Body of pancreas (tissue), 4 donors: ENCODE measurements at regions not wholly inside any gene's neighbourhood (a gene's known extent, or its start where the extent isn't known, plus 50 kb on each side); places are given as distances from the start of the nearest gene placed in this dataset.

Experiments
- ATAC-seq: fragments of 150-250 bp; one replicate; pipeline ENCODE4 v1.9.1; 2016
- DNase-seq, 4 donors: peaks; one replicate each; pipeline ENCODE4 v3.0.0-alpha.2; 2019
- H3K27ac ChIP-seq, 4 donors: fragments of 200-600 bp; sonication (generic); 1 replicate in 3 of 4; 2 replicates in 1 of 4; pipeline versions ENCODE4 v1.5.1 to v1.6.1; 2016 to 2019; ENCODE audit warnings: mild to moderate bottlenecking in 1 of 4, mixed read lengths in 1 of 4, moderate library complexity in 1 of 4
- H3K27me3 ChIP-seq, 2 donors: fragments of 200-600 bp; sonication (generic); one replicate each; pipeline ENCODE4 v1.6.0; 2016; ENCODE audit warnings: mild to moderate bottlenecking in 1 of 2
- H3K36me3 ChIP-seq, 2 donors: fragments of 200-600 bp; sonication (generic); replicated peaks in 1 of 2; 2 replicates each; pipeline ENCODE4 v1.5.1; 2016; ENCODE audit warnings: low read depth in 2 of 2; ENCODE audit not compliant: insufficient read depth in 1 of 2
- H3K4me1 ChIP-seq: fragments of 200-600 bp; sonication (generic); one replicate; pipeline ENCODE4 v1.6.0; 2016
- H3K4me3 ChIP-seq, 2 donors: fragments of 200-600 bp; sonication (generic); 1 replicate in 1 of 2; 2 replicates in 1 of 2; pipeline ENCODE4 v1.5.1; 2016 to 2019
- H3K9me3 ChIP-seq, 3 donors: fragments of 200-600 bp; sonication (generic); 1 replicate in 2 of 3; 2 replicates in 1 of 3; pipeline ENCODE4 v1.5.1; 2016
- CTCF ChIP-seq, 7 experiments: fragments of 450-650 bp in 4 of 7; fragments of 200-600 bp in 3 of 7; sonication (generic) in 3 of 7; IDR thresholded peaks; one replicate each; pipeline ENCODE4 v1.5.1; 2016 to 2019; ENCODE audit warnings: antibody characterized with exemption in 7 of 7
- POLR2A ChIP-seq, 3 donors: fragments of 450-650 bp; IDR thresholded peaks; one replicate each; pipeline ENCODE4 v1.6.1; 2016; ENCODE audit warnings: antibody characterized with exemption in 3 of 3, mild to moderate bottlenecking in 2 of 3
- WGBS, 2 donors: methylation state at CpG; one replicate each; pipeline ENCODE4 v1.1.5; 2017; 5-methylcytosine and 5-hydroxymethylcytosine counted together
- intact Hi-C: fragments of 100-400 bp; cut with DNase I; formaldehyde crosslinking; loops from one replicate; pipeline ENCODE4 v1.15.1; 2023

GRCh38 chr5:126355940-126356339 is 67.3 kb upstream of the GRAMD2B start:
- WGBS, 2 donors, result 71 to 79% methylated on average over 8 of the region's 8 CpGs
- ATAC-seq, result no peak
- TF ChIP-seq CTCF (IDR thresholded peaks at IDR 0.05) (no peak), POLR2A (IDR thresholded peaks at IDR 0.05) (no peak)
- DNase-seq, result no peak
- Histone ChIP-seq H3K9me3 (no peaks in the 10 kb centered on the region), H3K4me1 (no peaks in the 10 kb centered on the region), H3K4me3 (no peak overlapping the region), H3K27ac (no peak overlapping the region), H3K27me3 (no peaks in the 10 kb centered on the region), H3K36me3 (no peaks in the 10 kb centered on the region)
- intact Hi-C loops, result no loop called here

GRCh38 chr5:126357585-126358342 is 65.4 kb upstream of the GRAMD2B start:
- no peak for ATAC-seq
- no peak overlapping the region for H3K27ac ChIP-seq
- H3K27me3 ChIP-seq, result no peaks in the 10 kb centered on the region
- H3K36me3 ChIP-seq, result no peaks in the 10 kb centered on the region
- no peaks in the 10 kb centered on the region for H3K9me3 ChIP-seq
- no peak for DNase-seq
- TF ChIP-seq CTCF (IDR thresholded peaks at IDR 0.05), result no peak
- no peak for TF ChIP-seq POLR2A (IDR thresholded peaks at IDR 0.05)
- 61 to 67% methylated on average over 4 of the region's 4 CpGs for WGBS, 2 donors
- no peaks in the 10 kb centered on the region for H3K4me1 ChIP-seq
- intact Hi-C loops, result no loop called here
- H3K4me3 ChIP-seq, result no peak overlapping the region

- Histone ChIP-seq H3K36me3 (no peaks in the 10 kb centered on the region), H3K27me3 (no peaks in the 10 kb centered on the region), H3K9me3 (no peaks in the 10 kb centered on the region), H3K4me1 (no peaks in the 10 kb centered on the region), H3K4me3 (no peak overlapping the region), H3K27ac (no peak overlapping the region)
- intact Hi-C loops, result no loop called here
- TF ChIP-seq POLR2A (IDR thresholded peaks at IDR 0.05) (no peak), CTCF (IDR thresholded peaks at IDR 0.05) (no peak)
- WGBS, 2 donors, result 59 to 63% methylated on average over 4 of the region's 4 CpGs
- DNase-seq, result no peak
- ATAC-seq, result no peak
Observed at GRCh38 chr5:126358525-126358924, 64.7 kb upstream of the GRAMD2B start.

GRCh38 chr5:126359884-126360283 is 63.3 kb upstream of the GRAMD2B start:
- no peaks in the 10 kb centered on the region for H3K36me3 ChIP-seq
- intact Hi-C loops, result no loop called here
- ATAC-seq, result no peak
- H3K27me3 ChIP-seq, result no peaks in the 10 kb centered on the region
- H3K27ac ChIP-seq, result no peak overlapping the region
- peaks cover 9% of the 10 kb centered on the region for H3K4me1 ChIP-seq
- DNase-seq, result no peak
- 81 to 90% methylated on average over 6 of the region's 6 CpGs for WGBS, 2 donors
- TF ChIP-seq CTCF (IDR thresholded peaks at IDR 0.05) (no peak), POLR2A (IDR thresholded peaks at IDR 0.05) (no peak)
- H3K4me3 ChIP-seq, result no peak overlapping the region
- H3K9me3 ChIP-seq, result no peaks in the 10 kb centered on the region

- 87 to 91% methylated on average over 1 of the region's 1 CpG for WGBS, 2 donors
- DNase-seq (no peak), ATAC-seq (no peak)
- H3K27ac ChIP-seq, result no peak overlapping the region
- H3K4me3 ChIP-seq, result no peak overlapping the region
- no peaks in the 10 kb centered on the region for H3K36me3 ChIP-seq
- H3K27me3 ChIP-seq, result no peaks in the 10 kb centered on the region
- TF ChIP-seq POLR2A (IDR thresholded peaks at IDR 0.05) (no peak), CTCF (IDR thresholded peaks at IDR 0.05) (no peak)
- peaks cover 15% of the 10 kb centered on the region for H3K4me1 ChIP-seq
- intact Hi-C loops, result no loop called here
- no peaks in the 10 kb centered on the region for H3K9me3 ChIP-seq
Observed at GRCh38 chr5:126360467-126360866, 62.7 kb upstream of the GRAMD2B start.
